OCI-LY3 (cell line): ENCODE measurements at regions not wholly inside any gene's neighbourhood (a gene's known extent, or its start where the extent isn't known, plus 50 kb on each side); places are given as distances from the start of the nearest gene placed in this dataset.

Source experiments
- CTCF ChIP-seq: fragments of 200-600, 300-600 bp; sonication (generic); IDR thresholded peaks from 2 replicates; pipeline ENCODE4 v1.5.1; 2014; ENCODE audit warnings: antibody characterized with exemption, low read length, low read depth
- EZH2phosphoT487 ChIP-seq: fragments of 200-600 bp; shearing (Covaris generic); IDR thresholded peaks from 2 replicates; pipeline ENCODE4 v1.6.1; 2018; ENCODE audit warnings: antibody characterized with exemption, mixed run types, low read depth

GRCh38 chr20:12276011-12276673, 358.4 kb downstream of the BTBD3 start:
- TF ChIP-seq CTCF = no peak
- TF ChIP-seq EZH2phosphoT487 = no peak
